LNCAP (cell line): ENCODE measurements at regions not wholly inside any gene's neighbourhood (a gene's known extent, or its start where the extent isn't known, plus 50 kb on each side); places are given as distances from the start of the nearest gene placed in this dataset.

Experiments
- CTCF ChIP-seq: fragments of 450-650 bp; IDR thresholded peaks from 2 replicates; pipeline ENCODE4 v1.5.1; 2017; ENCODE audit warnings: mild to moderate bottlenecking

GRCh38 chr1:229950020-229950419 lies 117.0 kb upstream of the GALNT2 start:
- no peak for TF ChIP-seq CTCF

- TF ChIP-seq CTCF, result no peak
Measured at GRCh38 chr1:229950908-229951307, 116.1 kb upstream of the GALNT2 start.

DNA sequence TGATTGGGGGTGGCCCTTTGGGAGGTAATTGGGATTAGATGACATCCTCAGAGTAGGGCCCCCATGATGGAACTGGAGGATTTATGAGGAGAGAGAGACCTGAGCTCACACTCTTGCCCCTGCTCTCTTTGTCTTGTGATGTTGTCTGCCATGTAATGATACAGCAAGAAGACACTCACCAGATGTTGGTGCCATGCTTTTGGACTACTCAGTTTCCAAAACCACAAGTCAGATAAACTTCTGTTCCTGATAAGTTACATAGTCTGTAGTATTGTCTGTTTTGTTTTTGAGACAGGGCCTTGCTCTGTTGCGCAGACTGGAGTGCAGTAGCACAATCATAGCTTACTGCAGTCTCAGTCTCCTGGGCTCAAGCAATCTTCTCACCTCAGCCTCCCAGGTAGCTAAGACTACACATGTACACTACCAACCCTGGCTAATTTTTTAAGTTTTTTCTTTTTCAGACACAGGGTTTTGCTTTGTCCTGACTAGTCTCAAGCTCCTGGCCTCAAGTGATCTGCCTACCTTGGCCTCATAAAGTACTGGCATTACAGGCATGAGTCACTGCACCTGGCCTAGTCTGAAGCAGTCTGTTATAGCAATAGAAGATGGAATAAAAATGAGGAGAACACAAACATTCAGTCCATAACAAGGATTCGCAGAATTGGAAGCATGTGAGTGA lies 115.0 kb upstream of the GALNT2 start:
- no peak for TF ChIP-seq CTCF

DNA sequence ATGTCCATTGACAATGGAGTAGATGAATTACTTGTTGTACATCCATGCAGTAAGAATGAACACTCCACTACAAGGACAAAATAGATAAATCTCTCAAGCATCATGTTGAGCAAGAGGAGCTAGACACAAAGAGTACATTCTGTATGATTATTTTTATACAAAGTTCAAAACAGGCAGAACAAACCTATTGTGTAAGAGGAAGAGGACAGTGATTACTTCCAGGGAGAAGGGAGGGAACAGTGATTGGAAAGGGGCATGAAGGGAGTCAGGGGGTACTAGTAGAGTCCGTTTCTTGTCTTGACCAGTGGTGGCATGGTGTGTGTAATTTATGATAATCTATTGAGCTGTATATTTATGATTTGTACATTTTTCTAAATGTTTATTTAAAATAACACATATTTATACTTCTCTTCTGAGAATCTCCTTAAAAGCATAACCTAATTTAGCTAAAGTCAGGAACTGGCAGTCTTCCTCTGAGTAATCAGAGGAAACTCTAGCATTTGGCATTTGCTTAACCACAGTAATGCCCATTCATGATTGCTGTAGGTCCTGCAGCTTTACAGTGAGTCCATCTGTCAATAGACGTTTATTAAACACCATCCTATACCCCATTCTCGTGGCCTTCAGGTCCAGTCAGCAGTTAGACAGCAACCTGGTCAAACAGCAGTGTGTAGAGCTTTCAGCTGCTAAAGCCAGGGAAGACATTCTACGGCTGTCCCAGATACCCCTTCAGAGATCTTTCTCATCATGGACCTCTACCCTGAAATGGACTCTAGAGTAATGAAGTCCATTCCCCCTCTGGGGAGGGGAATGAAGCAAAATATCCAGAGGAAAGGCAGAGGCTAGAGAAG lies 114.1 kb upstream of the GALNT2 start:
- TF ChIP-seq CTCF, result no peak

DNA sequence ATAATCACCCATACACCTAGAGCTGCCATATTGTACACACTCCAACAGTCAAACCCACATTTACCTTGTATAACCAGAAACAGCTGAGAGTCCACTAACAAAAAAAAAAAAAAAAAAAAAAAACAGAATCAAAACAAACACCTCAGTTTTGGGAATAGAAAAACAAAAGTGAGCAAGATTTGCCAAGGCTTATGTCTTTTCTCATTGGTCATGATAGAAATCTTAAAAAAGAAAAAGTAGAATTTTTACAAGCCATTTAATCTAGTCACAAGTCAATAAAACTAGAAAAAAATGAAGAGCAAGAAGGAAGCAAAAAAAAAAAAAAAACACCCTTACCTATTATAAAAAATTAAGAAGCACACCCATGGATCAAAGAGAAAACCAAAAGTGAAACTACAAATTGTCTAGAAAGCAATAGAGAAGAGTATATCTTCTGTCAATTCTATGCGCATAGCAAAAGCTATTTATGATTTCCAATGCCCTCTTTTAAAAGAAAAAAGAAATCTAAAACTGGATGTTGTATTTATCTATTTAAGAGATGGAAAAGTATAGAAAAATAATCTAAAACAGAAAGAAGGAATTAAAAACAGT lies 113.2 kb upstream of the GALNT2 start:
- no peak for TF ChIP-seq CTCF

DNA sequence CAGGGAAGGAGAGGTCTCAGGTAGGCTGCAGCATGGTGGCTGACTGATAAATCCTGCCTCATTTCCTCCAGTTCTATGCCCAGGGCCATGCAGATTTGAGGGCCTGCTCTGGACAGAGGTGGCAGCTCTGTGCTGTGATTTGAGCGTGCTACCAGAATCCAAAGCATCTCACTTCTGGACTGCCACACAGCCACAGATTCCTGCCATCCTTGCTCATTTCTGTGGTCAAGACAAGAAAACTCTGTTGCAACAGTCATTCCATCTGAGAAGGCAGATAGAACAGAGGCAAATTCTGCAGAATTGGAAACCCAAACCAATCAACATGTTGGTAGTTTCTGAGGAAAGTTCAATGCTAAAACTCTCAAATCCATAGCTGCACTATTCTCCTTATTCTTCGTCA lies 102.8 kb upstream of the GALNT2 start:
- TF ChIP-seq CTCF, result no peak

GRCh38 chr1:229970714-229971113 lies 96.3 kb upstream of the GALNT2 start:
- no peak for TF ChIP-seq CTCF
